Kidney tubule cell (primary cell): ENCODE measurements at regions not wholly inside any gene's neighbourhood (a gene's known extent, or its start where the extent isn't known, plus 50 kb on each side); places are given as distances from the start of the nearest gene placed in this dataset.
"Not testable (repeated sequence)": the region's sequence is repeated elsewhere in the genome, so short reads cannot be mapped to it uniquely, and the experiment has no call there.

ENCODE experiments used
- DNase-seq: peaks from one replicate; pipeline ENCODE4 v3.0.0-alpha.2; 2018; ENCODE audit warnings: low spot score

- no peak for DNase-seq
Observed at GRCh38 chr17:53490447-53490968, 332.2 kb upstream of the KIF2B start.

GRCh38 chr17:53483704-53484103, 339.0 kb upstream of the KIF2B start:
- no peak for DNase-seq

- DNase-seq = no peak
Observed at GRCh38 chr17:53475002-53475401, 347.7 kb upstream of the KIF2B start.

- DNase-seq = peak; percentile 78
Observed at GRCh38 chr17:53472586-53472985, 350.1 kb upstream of the KIF2B start.

GRCh38 chr17:53471514-53471913, 351.2 kb upstream of the KIF2B start:
- no peak for DNase-seq

GRCh38 chr17:53470626-53471025, 352.1 kb upstream of the KIF2B start:
- DNase-seq = peak; percentile 75

GRCh38 chr17:53466733-53467132, 356.0 kb upstream of the KIF2B start:
- DNase-seq = no peak

GRCh38 chr17:53464396-53464795, 358.3 kb upstream of the KIF2B start:
- DNase-seq = not testable (repeated sequence)

- DNase-seq = peak; percentile 16
Observed at GRCh38 chr17:53463363-53463762, 359.4 kb upstream of the KIF2B start.

GRCh38 chr17:53462393-53462811, 360.3 kb upstream of the KIF2B start:
- peak; percentile 91 for DNase-seq

GRCh38 chr17:53455943-53456342, 366.8 kb upstream of the KIF2B start:
- not testable (repeated sequence) for DNase-seq

- no peak for DNase-seq
Observed at GRCh38 chr17:53454337-53454736, 368.4 kb upstream of the KIF2B start.

- DNase-seq = no peak
Observed at GRCh38 chr17:53449324-53449723, 373.4 kb upstream of the KIF2B start.

- DNase-seq = no peak
Observed at GRCh38 chr17:53428913-53429312, 393.8 kb upstream of the KIF2B start.

- no peak for DNase-seq
Observed at GRCh38 chr17:53426505-53426904, 396.2 kb upstream of the KIF2B start.

- no peak for DNase-seq
Observed at GRCh38 chr17:53420035-53420641, 402.6 kb upstream of the KIF2B start.

GRCh38 chr17:53409588-53409987, 413.1 kb upstream of the KIF2B start:
- no peak for DNase-seq

GRCh38 chr17:53406907-53407306, 415.8 kb upstream of the KIF2B start:
- no peak for DNase-seq

GRCh38 chr17:53391197-53391596, 431.5 kb upstream of the KIF2B start:
- no peak for DNase-seq

- no peak for DNase-seq
Observed at GRCh38 chr17:53390575-53390974, 432.2 kb upstream of the KIF2B start.

GRCh38 chr17:53387745-53388144, 435.0 kb upstream of the KIF2B start:
- no peak for DNase-seq

- DNase-seq = peak; percentile 7
Observed at GRCh38 chr17:53353919-53354351, 468.8 kb upstream of the KIF2B start.

- no peak for DNase-seq
Observed at GRCh38 chr17:53344778-53345177, 477.9 kb upstream of the KIF2B start.

- peak; percentile 69 for DNase-seq
Observed at GRCh38 chr17:53336281-53336680, 486.4 kb upstream of the KIF2B start.
